ENCODE measurements at regions not wholly inside any gene's neighbourhood (a gene's known extent, or its start where the extent isn't known, plus 50 kb on each side); places are given as distances from the start of the nearest gene placed in this dataset.

GRCh38 chr15:66880380-66881155 lies 178.5 kb downstream of the SMAD6 start:
- no peak overlapping the region for H3K4me3 ChIP-seq (ENCODE audit: low read depth, low read length)
- no peak for DNase-seq (ENCODE audit: low read depth)
- no peak for TF ChIP-seq CTCF (IDR thresholded peaks at IDR 0.05; ENCODE audit: insufficient read depth, low read depth, low read length)

- no peak overlapping the region for H3K4me3 ChIP-seq (ENCODE audit: low read depth, low read length)
- DNase-seq (ENCODE audit: low read depth) = no peak
- no peak for TF ChIP-seq CTCF (IDR thresholded peaks at IDR 0.05; ENCODE audit: insufficient read depth, low read depth, low read length)
Measured at GRCh38 chr15:66881173-66881905, 179.3 kb downstream of the SMAD6 start.

- peak; percentile 50 for DNase-seq (ENCODE audit: low read depth)
- TF ChIP-seq CTCF (IDR thresholded peaks at IDR 0.05; ENCODE audit: insufficient read depth, low read depth, low read length) = no peak
- H3K4me3 ChIP-seq (ENCODE audit: low read depth, low read length) = no peak overlapping the region
Measured at GRCh38 chr15:66882251-66883020, 180.4 kb downstream of the SMAD6 start.

- H3K4me3 ChIP-seq (ENCODE audit: low read depth, low read length) = no peak overlapping the region
- peak; percentile 98 for DNase-seq (ENCODE audit: low read depth)
- no peak for TF ChIP-seq CTCF (IDR thresholded peaks at IDR 0.05; ENCODE audit: insufficient read depth, low read depth, low read length)
Measured at GRCh38 chr15:66883284-66883911, 181.4 kb downstream of the SMAD6 start.

- no peak overlapping the region for H3K4me3 ChIP-seq (ENCODE audit: low read depth, low read length)
- TF ChIP-seq CTCF (IDR thresholded peaks at IDR 0.05; ENCODE audit: insufficient read depth, low read depth, low read length) = no peak
- no peak for DNase-seq (ENCODE audit: low read depth)
Measured at GRCh38 chr15:66884115-66884622, 181.2 kb upstream of the SMAD3 start.

GRCh38 chr15:66884661-66885237 lies 180.7 kb upstream of the SMAD3 start:
- DNase-seq (ENCODE audit: low read depth) = no peak
- TF ChIP-seq CTCF (IDR thresholded peaks at IDR 0.05; ENCODE audit: insufficient read depth, low read depth, low read length) = no peak
- no peak overlapping the region for H3K4me3 ChIP-seq (ENCODE audit: low read depth, low read length)

Data from fibroblast of villous mesenchyme (primary cell).